NB4 (cell line): ENCODE measurements at regions not wholly inside any gene's neighbourhood (a gene's known extent, or its start where the extent isn't known, plus 50 kb on each side); places are given as distances from the start of the nearest gene placed in this dataset.

Experiments used
- CTCF ChIP-seq: IDR thresholded peaks from one replicate; pipeline ENCODE4 v1.5.1; 2012; ENCODE audit warnings: low read depth, low read length
- MAX ChIP-seq: IDR thresholded peaks from 2 replicates; pipeline ENCODE4 v1.6.1; 2011; ENCODE audit warnings: low read depth, low read length
- MYC ChIP-seq: IDR thresholded peaks from 2 replicates; pipeline ENCODE4 v1.6.1; 2011; ENCODE audit warnings: low read depth, low read length
- POLR2A ChIP-seq: IDR thresholded peaks from 2 replicates; pipeline ENCODE4 v1.6.1; 2011; ENCODE audit warnings: mild to moderate bottlenecking; ENCODE audit not compliant: insufficient read length; ENCODE audit errors: extremely low read depth

GRCh38 chr10:78853864-78854263 is 214.9 kb upstream of the ZMIZ1 start:
- TF ChIP-seq CTCF (no peak), POLR2A (no peak), MYC (no peak), MAX (no peak)
